GM12873 (cell line): ENCODE measurements at regions not wholly inside any gene's neighbourhood (a gene's known extent, or its start where the extent isn't known, plus 50 kb on each side); places are given as distances from the start of the nearest gene placed in this dataset.
A peak's percentile ranks its signal among the peaks of the same experiment; 100 is the strongest.

Experiments used
- CTCF ChIP-seq: IDR thresholded peaks from 2 replicates; pipeline ENCODE4 v1.5.1; 2012; ENCODE audit warnings: low read depth, mild to moderate bottlenecking, moderate library complexity, low read length, control low read depth; ENCODE audit not compliant: insufficient read depth; ENCODE audit errors: missing control alignments

GRCh38 chr4:178387756-178388155 is 945.5 kb upstream of the AGA start:
- TF ChIP-seq CTCF: no peak

- TF ChIP-seq CTCF: peak; percentile 9
Observed at GRCh38 chr4:178395798-178396197, 953.6 kb upstream of the AGA start.

GRCh38 chr4:178412455-178412854 is 970.2 kb upstream of the AGA start:
- no peak for TF ChIP-seq CTCF

- TF ChIP-seq CTCF: no peak
Observed at GRCh38 chr4:178414042-178414441, 971.8 kb upstream of the AGA start.

- no peak for TF ChIP-seq CTCF
Observed at GRCh38 chr4:178414881-178415446, 972.7 kb upstream of the AGA start.

- no peak for TF ChIP-seq CTCF
Observed at GRCh38 chr4:178415925-178416324, 973.7 kb upstream of the AGA start.

GRCh38 chr4:178423366-178423765 is 981.1 kb upstream of the AGA start:
- no peak for TF ChIP-seq CTCF
